GM18520 (cell line): ENCODE measurements at regions not wholly inside any gene's neighbourhood (a gene's known extent, or its start where the extent isn't known, plus 50 kb on each side); places are given as distances from the start of the nearest gene placed in this dataset.
"Not testable (repeated sequence)": the region's sequence is repeated elsewhere in the genome, so short reads cannot be mapped to it uniquely, and the experiment has no call there.

Source experiments
- ATAC-seq: cut with Tn5 transposase; IDR thresholded peaks from one replicate; pipeline ENCODE4 v1.9.1; 2021; ENCODE audit not compliant: unreplicated experiment

DNA sequence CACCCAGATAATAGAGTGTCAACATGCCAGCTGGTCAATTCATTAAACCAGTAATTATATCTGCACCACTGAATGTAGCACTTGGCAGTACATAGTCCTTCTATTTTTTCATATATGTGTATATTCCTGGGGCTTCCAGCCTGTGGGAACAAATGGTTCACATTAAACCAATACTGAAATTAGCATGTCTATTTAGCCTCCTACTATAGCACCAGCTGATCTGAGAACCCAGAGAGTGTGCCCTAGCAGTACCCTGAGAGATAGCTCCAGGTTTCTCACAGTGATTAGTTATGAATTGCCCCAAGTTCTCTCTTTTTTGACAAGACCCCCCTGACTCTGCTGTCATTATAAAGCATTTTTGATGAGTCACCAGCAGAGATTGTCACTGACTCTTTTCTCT lies 1097.3 kb upstream of the FLRT2 start:
- ATAC-seq: no peak

DNA sequence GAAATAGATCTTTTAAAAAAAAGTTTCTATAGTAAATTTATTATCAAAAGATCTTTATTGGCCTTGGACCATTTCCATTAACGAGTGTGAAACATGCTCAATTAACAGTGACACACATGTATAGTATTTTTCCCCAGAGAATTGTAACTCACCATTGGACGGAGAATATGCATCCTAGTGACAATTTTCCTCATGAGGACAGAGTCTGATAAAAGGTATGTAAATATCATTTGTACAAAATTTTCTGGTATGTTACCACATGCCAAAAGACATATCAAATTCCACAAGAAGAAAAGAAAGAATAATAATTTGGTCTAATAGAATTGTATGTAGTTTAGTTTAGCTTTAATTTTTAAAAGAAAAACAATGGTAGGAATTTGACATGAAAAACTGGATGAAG lies 1096.0 kb upstream of the FLRT2 start:
- ATAC-seq: no peak

DNA sequence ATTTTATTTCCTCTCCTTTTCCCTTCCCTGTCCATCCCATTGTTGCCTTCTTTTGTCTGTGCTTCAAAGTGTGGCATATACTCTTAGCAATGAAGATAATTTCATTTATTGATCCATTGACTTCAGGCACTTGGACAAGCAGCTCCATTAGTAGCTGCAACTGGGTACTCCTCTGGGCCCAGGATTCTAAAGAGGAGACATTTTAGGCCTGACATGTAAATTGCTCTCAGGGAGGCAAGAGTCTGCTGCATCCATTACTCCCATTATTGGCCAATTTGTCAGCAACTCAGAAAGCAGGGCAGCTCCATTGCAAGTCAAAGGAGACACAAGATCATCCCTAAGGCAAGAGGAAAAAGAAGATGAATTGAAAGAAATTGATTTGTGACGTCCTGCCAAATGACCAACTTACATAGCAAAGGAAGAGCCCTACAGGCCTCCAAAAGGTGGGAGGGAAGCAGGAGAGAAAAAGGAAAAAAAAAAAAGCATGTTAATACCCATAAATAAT lies 1094.1 kb upstream of the FLRT2 start:
- no peak for ATAC-seq

DNA sequence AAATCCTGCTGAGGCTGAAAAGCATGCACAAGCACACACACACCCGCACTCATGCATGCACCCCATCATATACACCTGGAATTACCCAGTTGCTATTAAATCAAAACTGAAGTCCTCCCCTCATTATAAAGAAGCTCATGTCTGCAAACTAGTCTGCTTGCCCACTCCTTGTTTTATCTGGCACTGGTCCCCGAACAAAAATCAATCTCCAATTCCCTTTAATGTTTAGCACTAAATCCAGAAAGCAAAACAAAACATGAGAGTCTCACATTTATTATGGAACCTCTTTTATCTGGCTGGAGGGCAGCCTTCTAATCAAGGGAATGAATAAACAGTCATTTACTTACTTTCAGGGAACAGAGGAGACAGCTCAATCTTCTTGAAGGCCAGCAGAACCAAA lies 1093.4 kb upstream of the FLRT2 start:
- ATAC-seq: no peak

DNA sequence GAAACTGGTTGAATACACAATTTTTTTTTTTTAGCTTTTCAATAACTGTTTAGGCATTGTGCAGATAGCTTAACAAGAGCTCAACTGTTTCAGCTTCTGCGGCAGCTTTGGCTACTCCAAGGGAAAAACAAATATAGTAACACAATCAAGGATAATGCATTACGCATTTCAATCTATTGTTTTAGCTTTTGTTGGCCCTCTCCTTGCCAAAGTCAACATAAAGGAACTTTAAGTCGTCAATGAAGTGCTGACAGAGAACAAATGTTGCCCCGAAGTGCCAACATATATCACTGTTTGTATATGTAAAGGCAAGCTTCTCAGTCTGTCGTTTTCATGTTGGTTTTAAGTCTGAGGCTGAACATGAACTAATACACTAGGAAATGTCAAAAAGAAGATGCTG lies 1087.4 kb upstream of the FLRT2 start:
- no peak for ATAC-seq

DNA sequence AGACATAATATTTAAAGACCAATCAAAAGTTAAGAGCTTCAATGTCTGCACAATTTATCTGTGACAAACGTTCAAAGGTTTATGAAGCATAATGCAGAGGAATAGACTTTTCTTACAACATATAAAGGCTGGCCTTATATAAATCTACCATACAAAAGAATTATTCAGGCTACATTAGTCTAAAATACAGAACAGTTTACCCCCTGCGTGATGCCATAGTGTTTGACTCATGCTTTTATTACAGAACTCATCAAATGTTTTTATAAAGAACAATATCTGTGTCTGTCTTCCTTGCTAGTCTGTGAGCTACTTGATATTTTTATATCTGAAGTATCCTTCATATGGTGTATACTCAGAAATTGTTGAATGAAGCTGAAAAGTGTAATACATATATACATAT lies 1084.5 kb upstream of the FLRT2 start:
- ATAC-seq: no peak

DNA sequence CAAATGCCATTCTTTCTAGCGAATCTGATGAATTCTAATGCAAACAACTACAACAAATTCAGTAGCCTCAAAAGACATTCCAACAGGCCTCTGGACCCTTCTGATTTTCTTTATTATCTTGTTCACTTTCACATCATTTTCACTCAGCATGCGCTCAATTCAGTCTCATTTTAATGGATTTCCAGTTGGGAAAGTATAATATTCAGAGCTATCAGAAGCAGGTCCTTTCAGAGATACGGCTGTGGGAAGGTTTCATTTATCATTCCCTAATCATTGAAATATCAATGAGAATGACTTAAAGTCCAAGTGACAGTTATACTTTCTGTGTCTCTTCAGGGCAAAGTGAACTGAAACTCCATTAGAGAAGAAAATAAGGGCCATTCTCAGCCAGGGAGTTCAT lies 1083.7 kb upstream of the FLRT2 start:
- ATAC-seq: no peak

DNA sequence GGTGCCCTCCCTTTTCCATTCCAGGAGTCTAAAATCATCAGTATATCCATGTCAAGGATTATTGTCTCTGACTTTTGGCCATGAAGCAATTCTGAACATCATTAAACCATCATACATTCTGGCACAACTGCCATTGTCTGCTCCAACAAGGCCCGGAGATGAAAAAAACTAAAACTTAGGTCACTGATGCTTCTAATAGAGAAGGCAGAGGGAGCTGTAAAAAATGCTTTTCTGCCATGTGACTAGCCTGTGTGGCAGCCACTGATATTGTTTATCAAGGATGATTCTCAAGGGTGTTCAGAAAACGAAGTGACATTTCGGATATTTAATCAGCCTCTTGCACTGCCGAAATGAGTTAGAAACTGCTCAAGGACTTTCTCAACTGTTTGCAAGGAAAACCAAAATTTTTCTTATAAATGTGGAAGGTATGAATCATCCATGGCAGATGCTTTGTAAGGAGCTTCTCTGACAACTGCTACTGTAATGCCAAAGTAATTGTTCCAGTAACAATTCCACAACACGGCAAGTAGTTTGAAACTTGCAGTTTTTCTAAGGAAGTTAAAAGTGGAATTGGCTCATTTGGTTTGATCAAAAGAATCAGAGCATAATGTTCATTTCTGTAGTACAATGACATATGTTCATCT lies 1076.5 kb upstream of the FLRT2 start:
- ATAC-seq: no peak

DNA sequence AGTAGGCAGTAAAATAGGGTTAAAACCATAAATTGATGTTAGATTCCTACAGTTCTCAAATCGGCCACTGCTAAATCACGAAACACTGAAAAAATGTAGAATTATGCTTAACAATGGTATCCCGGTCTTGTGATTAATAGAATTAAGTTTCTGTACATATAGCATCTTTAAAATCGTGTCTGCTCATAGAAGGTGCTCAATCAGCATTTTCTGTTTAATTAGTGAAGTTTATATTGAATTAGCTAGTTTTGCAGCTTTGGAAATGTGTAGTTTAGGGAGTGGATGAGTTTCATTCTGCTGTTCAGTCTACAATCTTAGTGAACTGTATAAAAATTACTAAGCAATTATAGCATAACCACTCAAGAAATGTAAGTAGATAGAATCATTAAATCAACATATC lies 1075.8 kb upstream of the FLRT2 start:
- ATAC-seq: no peak

DNA sequence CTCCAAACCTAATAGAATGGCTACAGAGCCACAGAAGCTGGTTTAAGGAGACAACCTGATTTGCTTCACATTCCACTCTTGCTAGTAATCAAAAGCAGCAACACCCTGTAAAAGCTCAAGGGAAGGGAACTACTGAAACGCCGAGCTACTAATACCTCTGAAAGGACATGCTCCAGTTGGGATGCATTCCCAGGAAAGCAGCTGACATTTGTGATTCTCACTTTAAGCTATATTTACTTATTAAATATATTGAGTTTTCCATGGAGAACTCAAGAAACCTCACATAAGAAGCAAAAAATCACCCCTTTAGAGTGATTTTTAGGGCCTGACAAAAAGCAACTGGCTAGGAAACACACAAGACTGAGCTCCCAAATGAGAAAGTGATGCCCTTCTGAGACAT lies 1073.0 kb upstream of the FLRT2 start:
- no peak for ATAC-seq

DNA sequence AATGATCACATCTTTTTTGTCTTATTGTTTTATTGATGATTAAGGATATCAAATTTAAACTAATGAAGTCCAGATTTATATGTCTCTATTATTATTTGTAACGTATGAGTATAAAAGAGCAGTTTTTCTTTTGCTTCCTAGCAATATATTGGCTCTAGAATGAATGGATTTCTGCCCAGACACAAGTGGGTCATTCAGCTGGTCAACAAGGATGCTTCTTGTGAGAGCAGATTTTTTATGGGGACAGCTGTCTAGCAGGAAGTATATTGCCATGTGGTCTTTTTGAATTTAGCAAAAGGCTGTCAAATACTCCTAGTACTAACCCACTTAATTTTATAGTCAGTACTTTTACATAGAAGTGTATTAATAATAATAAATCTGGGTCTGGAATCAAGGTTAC lies 1071.1 kb upstream of the FLRT2 start:
- ATAC-seq: no peak

DNA sequence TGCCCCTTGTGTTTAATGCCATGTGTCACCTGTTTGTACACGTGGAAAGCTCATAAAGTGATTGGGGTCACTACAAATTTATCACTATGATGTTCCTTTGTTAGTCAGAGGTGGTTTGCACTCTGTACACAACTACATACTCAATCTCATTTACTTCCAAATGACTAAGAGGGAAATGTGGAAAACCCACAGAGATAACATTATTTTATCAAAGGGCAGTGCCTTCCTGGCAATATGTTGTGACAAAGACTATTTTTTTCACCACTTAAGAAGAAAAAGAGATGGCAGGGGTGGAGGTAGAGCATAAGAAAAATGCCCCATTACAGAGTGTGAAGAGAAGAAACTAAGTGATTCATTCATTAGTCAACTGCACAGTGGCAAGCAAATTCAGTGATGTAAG lies 1064.1 kb upstream of the FLRT2 start:
- ATAC-seq: no peak

DNA sequence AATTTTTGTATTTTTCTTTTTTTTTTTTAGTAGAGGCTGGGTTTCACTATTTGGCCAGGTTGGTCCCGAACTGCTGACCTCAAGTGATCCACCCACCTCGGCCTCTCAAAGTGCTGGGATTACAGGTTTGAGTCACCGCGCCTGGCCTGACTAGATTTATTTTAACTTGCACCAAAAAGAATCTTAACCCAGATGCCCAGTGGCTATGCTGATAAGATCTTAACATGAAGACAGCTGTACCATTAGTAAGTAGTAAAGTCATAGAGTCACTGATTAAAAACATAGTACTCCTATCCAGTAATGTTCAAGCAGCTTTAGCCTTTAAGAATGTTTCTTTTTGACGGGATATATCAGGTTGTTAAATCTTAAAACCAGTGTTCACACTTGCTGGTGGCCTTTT lies 1061.8 kb upstream of the FLRT2 start:
- ATAC-seq: no peak

DNA sequence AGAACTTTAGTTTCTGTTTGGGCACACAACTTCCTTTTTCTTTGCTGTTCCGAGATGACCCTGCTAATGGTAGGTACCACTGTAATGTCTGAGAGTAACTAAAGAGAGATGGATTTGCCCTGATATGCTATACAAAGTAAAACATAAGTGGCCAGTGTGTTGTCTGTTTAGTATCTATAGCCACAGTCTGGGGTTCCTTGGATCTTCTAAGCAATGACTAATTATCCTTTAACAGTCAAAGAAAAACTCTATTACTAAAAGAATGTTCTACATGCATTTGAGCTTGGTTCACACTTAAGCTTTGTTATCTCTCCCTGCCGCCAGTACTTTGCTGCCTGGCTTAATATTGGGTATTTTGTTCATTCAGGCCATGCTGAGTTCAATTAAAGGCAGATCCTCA lies 1051.9 kb upstream of the FLRT2 start:
- no peak for ATAC-seq

DNA sequence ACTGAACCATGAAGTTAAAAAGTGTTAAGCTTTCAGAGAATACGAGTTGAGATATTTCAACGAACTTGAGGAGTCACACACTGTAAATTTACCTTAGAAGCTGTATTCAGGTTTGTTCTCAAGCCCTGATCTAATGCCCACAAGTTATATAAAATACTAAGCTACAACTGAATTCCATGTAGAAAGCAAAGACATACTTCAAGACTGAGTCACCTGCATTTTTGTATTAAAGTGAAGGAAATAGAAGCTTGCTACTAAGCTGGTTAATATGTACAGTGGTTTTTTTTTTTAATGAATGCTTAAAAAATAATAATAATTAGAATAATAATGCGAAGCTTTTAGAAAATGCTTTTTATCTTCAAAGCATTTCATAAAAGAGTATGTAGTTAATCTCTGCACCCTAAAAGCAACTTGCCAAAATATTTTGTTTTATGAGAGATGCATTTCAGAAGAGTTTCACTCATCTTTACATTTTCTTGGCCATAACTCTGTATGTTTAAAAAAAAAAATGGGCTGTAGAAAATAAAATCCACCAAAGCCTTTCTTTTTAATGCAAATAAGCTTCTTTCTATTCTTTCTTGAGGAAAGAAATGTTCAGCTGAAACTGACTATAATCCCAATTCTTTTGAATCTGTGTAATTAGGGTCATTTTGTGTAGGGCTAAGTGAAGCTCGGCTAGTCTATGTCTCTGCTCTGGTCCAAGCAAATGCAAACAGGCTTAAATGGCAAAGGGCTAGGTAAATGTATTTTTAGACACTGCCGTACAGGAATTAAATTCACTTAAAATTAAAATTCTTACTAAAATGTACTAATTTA lies 1047.5 kb upstream of the FLRT2 start:
- ATAC-seq: no peak

DNA sequence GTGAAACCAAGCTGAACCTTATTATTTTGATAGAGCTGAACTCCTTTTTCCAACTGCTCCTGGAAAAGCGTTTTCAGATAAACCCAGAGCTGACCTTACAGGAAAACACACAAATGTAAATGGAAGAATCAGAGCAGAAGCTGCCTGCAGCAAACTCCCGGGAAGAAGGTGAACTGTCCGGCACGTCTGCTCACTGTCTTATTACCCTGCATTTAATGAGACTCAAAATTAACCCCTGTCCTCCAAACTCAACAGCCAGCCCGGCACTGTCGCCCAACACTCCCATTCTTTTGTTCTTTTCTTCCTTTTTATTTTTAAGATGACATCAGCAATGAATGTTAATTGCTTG lies 1046.9 kb upstream of the FLRT2 start:
- no peak for ATAC-seq

DNA sequence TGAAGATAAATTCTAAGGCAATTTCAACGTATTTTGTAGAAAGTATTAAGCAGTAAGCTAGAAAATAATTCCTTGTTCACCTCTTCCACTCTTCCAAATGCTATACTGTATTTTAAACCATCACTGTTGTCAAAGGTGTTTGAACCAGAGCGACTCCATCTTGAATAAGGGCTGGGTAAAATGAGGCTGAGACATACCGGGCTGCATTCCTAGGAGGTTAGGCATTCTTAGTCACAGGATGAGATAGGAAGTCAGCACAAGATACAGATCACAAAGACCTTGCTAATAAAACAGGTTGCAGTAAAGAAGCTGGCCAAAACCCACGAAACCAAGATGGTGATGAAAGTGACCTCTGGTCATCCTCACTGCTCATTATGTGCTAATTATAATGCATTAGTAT lies 1045.7 kb upstream of the FLRT2 start:
- ATAC-seq: not testable (repeated sequence)

DNA sequence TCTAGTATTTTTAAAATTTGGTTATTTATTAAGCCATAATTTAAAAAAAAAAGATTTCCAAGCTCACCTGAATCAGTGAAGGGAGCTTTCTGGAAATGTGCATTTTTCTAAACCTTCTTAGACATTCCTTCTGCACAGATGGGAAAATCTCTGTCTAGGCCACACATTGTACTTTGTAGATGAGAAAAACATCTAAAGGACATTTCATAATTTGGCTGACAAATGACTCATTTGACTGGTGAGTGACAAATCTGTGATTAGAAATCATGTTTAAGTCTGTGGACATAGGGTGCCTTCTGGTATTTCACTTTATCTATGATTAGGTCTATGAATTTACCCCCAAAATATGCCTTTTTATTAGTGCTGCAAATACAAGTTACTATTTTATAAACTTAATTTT lies 1044.9 kb upstream of the FLRT2 start:
- ATAC-seq: no peak

DNA sequence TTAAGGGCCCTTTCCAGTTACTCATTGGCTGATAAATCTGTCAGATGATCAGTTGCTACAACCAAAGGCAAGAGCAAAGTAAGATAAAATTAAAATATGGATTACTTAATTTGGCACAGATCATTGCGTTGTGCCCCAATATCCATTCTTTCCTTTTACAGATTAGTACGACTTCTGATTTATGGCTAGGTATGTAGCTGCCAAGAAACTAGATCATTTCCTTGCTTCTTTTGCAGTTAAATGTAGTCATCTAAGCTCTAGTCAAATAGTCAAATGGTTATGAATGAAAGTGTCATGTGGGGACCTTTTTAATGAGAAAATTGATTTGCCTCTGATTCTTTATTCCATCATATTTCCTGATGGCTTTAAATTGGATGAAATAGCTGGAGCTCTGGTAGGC lies 1039.9 kb upstream of the FLRT2 start:
- ATAC-seq: no peak

DNA sequence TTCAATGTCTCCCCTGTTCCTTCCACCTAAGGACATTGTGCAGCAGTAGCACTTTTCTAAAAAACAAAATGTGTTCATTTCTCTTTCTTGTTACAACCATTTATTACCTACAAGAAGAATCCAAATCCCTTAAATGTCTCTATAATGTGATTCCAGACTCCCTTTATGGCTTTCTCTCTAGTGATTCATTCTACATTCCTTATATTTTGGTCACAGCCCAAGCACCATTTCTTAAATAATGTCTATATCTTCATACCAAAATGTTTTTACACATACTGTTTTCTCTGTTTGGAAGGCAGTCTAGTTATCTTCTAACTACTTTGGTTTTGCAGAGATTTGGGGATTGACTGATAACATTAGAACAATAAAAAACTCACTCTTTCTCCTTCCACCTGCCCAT lies 1037.3 kb upstream of the FLRT2 start:
- no peak for ATAC-seq

DNA sequence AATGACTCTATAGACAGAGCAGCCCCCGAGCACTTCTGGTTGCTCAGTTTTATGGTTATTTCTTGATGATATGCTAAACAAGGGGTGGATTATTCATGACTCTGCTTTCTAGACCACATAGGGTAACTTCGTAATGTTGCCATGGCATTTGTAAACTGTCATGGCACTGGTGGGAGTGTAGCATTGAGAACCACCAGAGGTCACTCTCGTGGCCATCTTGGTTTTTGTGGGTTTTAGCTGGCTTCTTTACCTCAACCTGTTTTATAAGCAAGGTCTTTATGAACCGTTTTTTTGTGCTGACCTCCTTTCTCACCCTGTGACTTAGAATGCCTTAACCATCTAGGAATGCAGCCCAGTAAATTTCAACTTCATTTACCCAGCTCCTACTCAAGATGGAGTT lies 1036.2 kb upstream of the FLRT2 start:
- no peak for ATAC-seq

DNA sequence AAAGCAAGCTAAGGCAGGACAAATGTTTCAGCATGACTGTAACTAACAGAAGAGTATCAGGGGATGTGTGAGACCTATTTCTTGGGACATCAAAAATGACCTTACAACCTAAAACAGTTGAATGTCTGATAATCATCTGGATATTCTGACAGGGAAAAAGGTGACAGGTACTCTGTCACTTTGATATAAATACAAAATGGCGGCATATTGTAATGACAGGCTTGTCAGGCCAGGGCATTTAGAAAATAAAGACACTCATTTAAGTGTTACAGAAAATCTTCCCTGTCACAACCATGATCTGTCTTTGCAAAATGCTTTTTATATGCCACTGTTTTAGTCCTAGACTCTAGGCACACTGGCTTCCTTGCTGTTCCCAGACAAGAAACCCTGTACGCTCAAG lies 1033.3 kb upstream of the FLRT2 start:
- ATAC-seq: no peak

DNA sequence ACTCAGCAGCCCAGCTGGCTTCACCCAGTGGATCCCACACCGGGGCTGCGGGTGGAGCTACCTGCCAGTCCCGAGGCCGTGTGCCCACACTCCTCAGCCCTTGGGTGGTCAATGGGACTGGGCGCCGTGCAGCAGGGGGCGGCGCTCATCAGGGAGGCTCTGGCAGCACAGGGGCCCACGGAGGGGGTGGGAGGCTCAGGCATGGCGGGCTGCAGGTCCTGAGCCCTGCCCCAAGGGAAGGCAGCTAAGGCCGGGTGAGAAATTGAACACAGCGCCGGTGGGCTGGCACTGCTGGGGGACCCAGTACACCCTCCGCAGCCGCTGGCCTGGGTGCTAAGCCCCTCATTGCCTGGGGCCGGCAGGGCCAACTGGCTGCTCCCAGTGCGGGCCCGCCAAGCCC lies 1017.1 kb upstream of the FLRT2 start:
- ATAC-seq: not testable (repeated sequence)
